ENCODE measurements at regions not wholly inside any gene's neighbourhood (a gene's known extent, or its start where the extent isn't known, plus 50 kb on each side); places are given as distances from the start of the nearest gene placed in this dataset.
A peak's percentile ranks its signal among the peaks of the same experiment; 100 is the strongest.

DNA sequence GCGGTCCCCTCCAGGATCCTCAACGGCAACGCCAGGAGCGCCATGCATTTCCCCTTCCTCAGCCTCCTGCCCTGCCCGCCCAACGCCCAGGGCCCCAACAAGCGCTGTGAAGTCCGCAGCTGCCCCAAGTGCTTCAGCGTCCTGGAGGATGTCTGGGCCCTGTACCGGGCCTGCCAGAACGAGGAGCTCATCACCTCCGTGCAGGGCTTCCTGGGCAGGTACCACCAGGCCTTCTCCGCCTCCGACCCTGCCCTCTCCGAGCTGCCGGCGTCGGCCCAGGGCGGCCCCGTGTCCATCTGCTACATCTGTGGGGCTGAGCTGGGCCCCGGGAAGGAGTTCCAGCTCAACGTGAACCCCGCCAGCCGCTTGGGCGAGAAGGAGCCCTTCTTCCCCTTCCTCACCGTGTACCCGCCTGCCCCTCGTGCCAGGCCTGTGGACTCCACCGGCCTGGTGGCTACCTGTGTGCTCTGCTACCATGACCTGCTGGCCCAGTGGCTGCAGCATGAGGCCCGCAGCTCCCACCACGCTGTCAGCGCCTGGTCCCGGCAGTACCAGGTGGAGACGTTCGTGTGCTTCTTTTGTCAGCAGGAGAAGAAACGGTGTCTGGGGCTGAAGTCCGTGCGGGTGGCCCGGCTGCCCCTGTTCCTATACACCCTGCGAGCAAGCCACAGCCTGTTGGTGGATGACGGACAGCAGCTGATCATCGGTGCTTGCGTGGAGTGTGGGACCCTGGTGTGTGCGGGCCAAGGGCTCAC, 58.9 kb upstream of the CIBAR2 start:
- Histone ChIP-seq H3K27me3 (no peaks in the 10 kb centered on the region), H3K9me3 (no peaks in the 10 kb centered on the region), H3K4me1 (peaks cover 25 to 36% (median 28%) of the 10 kb centered on the region in 3 donors), H3K27ac (no peak overlapping the region), H3K36me3 (no peaks in the 10 kb centered on the region), H3K4me3 (no peak overlapping the region)
- DNase-seq (peak in 1 of 6 donors; percentile 80), ATAC-seq (no peak), FAIRE-seq (no peak)
- TF ChIP-seq, protein P1, sequence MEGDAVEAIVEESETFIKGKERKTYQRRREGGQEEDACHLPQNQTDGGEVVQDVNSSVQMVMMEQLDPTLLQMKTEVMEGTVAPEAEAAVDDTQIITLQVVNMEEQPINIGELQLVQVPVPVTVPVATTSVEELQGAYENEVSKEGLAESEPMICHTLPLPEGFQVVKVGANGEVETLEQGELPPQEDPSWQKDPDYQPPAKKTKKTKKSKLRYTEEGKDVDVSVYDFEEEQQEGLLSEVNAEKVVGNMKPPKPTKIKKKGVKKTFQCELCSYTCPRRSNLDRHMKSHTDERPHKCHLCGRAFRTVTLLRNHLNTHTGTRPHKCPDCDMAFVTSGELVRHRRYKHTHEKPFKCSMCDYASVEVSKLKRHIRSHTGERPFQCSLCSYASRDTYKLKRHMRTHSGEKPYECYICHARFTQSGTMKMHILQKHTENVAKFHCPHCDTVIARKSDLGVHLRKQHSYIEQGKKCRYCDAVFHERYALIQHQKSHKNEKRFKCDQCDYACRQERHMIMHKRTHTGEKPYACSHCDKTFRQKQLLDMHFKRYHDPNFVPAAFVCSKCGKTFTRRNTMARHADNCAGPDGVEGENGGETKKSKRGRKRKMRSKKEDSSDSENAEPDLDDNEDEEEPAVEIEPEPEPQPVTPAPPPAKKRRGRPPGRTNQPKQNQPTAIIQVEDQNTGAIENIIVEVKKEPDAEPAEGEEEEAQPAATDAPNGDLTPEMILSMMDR (IDR thresholded peaks at IDR 0.05), result no peak
- 94 to 95% methylated on average over 43 to 44 of the region's 44 CpGs for WGBS, 2 donors
- intact Hi-C loops (cut with DNase I), result no loop called here

DNA sequence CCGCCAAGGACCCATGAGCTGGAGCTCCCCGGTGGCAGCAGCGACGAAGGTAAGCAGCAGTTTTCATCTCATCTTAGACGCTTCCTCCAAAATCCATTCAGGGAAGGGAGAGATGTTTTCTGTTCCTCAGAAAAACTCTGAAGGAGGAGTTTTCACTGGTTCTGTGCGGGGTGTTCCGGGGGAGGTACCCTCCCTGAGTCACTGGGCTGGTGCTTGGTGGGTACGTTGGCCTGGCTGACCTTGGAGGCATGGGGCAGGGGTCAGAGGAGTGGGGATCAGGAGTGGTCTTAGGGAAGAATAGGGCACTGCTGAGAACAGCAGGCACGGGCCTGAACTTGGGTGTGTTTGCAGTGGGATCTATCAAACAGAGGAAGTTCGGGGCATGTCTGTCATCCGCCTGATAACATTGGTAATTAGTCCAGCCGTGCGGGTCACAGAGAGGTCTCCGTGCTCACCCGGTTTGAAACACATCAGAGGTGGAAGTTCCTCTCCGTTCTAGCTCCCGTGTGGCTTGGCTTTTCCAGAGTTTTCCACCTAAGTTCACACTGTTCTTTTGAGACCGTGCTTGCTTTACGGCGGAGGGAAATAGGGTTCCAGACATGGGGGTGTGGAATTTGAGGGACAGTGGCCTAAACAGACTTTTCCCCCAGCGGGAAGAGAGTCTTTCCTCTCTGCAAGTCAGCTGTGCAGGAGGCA, 59.6 kb upstream of the CIBAR2 start:
- intact Hi-C loops (cut with DNase I), result no loop called here
- no peak for ATAC-seq
- peak overlapping the region in 2 of 4 donors; percentile 14 to 30 for H3K4me3 ChIP-seq
- H3K36me3 ChIP-seq, result no peaks in the 10 kb centered on the region
- no peak for FAIRE-seq
- DNase-seq, result peak in 1 of 6 donors; percentile 45
- 50 to 55% methylated on average over 21 of the region's 21 CpGs for WGBS, 2 donors
- no peaks in the 10 kb centered on the region for H3K27me3 ChIP-seq
- TF ChIP-seq, protein P1 (IDR thresholded peaks at IDR 0.05), result no peak
- H3K27ac ChIP-seq, result peak overlapping the region in 1 of 4 donors; percentile 16
- peaks cover 25 to 34% (median 28%) of the 10 kb centered on the region in 3 donors for H3K4me1 ChIP-seq
- H3K9me3 ChIP-seq, result no peaks in the 10 kb centered on the region

DNA sequence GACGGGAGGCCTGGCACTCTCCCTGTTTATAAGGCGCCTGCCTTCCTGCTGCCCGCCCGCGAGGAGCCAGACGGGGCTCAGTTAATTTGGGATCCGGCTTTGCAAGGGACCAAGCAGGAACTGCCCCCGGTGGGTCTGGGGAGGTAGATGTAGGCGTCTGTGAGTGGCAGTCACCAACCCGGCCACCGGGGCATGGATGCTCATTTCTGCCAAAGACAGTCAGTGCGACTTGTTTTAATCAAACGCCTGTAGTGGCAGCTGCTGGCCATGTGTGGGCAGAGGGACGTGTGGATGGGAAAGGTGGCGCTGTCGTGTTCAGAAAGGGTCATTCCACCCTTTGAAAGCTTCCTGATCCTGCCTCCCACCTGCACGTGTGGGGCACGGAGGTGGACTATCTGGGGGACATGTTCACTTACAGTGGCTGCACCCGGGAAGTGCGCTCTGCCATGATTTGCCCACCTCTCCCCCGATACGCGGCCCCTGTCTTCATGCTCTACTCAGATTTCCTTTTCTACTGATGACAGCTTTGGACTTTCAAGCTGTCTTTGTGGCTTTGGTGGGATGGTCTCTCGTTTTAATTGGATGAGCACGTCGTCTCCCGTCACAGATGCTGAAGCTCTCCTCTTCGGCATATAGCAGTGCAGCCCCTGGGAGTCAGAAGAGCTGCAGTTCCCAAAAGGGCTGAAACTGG, 60.3 kb upstream of the CIBAR2 start:
- peak overlapping the region in 1 of 4 donors; percentile 16 for H3K27ac ChIP-seq

DNA sequence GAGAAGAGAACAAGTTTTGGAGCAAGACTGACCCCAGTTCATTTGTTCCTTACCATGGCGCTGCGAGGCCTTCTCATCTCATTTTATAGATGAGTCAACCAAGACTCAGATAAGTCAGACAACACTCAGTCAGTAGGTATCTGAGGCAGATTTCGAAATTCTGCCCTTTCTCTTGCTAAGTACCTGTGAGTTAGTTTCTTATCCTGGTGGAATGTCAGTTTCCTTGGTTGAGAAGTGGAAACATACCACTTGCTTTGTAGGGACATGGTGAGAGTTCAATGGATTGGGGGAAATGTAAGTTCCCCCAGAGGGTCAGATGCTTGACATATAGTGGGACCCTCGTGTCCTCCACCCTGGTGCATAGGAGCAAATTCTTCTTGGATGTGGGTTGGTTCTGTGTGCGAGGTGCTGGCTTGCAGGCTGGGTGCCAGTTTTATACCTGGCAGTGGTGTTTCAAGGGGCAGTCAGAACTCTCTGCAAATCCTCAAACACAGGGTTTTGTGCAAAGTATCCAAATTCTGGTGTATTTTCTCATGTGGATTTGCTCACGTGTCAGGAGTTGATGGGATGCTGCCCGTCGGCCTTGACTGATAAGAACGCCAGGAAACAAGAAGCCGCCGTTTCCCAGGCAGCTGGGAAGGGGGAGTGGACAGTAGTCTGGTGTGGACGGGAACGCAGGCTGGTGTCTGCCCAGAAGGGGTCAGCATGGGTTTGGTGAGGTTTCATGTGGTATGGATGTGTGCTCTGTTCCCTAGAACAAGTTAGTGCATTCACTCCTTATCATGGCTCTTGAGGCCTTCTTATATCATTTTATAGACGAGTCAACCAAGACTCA, 61.1 kb upstream of the CIBAR2 start:
- WGBS, 2 donors, result 42 to 43% methylated on average over 14 of the region's 14 CpGs
- DNase-seq, result peak in 1 of 6 donors; percentile 60
- Histone ChIP-seq H3K27me3 (no peaks in the 10 kb centered on the region), H3K4me3 (no peak overlapping the region), H3K4me1 (peaks cover 13 to 21% (median 20%) of the 10 kb centered on the region in 3 donors), H3K9me3 (no peaks in the 10 kb centered on the region), H3K36me3 (no peaks in the 10 kb centered on the region), H3K27ac (no peak overlapping the region)
- TF ChIP-seq, protein P1 (IDR thresholded peaks at IDR 0.05), result no peak
- peak in 1 of 4 donors; percentile 20 for ATAC-seq
- intact Hi-C loops (cut with DNase I), result no loop called here
- no peak for FAIRE-seq

More for the DNA sequence above, 60.3 kb upstream of the CIBAR2 start:
- FAIRE-seq (no peak), ATAC-seq (peak; percentile 70 to 76 (median 71)), DNase-seq (peak in 5 of 6 donors; percentile 68 to 86 (median 71))
- 34 to 37% methylated on average over 28 of the region's 28 CpGs for WGBS, 2 donors
- peak overlapping the region in 2 of 4 donors; percentile 14 to 30 for H3K4me3 ChIP-seq
- intact Hi-C loops (cut with DNase I), result no loop called here
- TF ChIP-seq, protein P1 (IDR thresholded peaks at IDR 0.05), result peak; percentile 7 to 32 (median 26)
- H3K9me3 ChIP-seq, result no peaks in the 10 kb centered on the region
- no peaks in the 10 kb centered on the region for H3K36me3 ChIP-seq
- no peaks in the 10 kb centered on the region for H3K27me3 ChIP-seq
- peaks cover 20 to 27% (median 24%) of the 10 kb centered on the region in 3 donors for H3K4me1 ChIP-seq

Data from pancreas (tissue), 10 donors.